GM20000 (cell line): ENCODE measurements at regions not wholly inside any gene's neighbourhood (a gene's known extent, or its start where the extent isn't known, plus 50 kb on each side); places are given as distances from the start of the nearest gene placed in this dataset.

ENCODE experiments used
- DNase-seq: peaks from one replicate; pipeline ENCODE4 v3.0.0; 2012; ENCODE audit warnings: low spot score
- TF ChIP-seq, protein P1 (sequence below): IDR thresholded peaks from 2 replicates; pipeline ENCODE4 v1.5.1; 2012; ENCODE audit warnings: mild to moderate bottlenecking, control low read depth; ENCODE audit errors: extremely low read depth, missing control alignments

DNA sequence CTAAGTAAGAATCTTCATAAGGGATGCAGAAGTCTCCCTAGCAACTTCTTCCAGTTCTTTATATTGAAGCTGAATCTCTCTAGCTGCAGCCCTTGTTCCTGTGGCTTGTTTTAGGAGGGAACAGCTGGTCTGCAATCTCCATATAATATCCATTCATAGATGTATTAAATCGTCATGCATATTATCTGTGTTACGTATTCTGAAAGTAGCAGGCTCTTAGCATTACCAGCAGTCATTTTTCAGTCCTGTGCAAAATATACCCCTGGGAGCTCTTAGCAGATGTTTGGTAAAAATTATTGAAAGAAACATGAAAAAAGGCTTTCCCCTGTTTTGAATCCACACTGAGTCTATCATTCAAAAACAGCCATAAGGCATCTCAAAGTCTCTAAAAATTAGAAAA is 385.3 kb downstream of the IRS1 start:
- DNase-seq: no peak
- TF ChIP-seq, protein P1, sequence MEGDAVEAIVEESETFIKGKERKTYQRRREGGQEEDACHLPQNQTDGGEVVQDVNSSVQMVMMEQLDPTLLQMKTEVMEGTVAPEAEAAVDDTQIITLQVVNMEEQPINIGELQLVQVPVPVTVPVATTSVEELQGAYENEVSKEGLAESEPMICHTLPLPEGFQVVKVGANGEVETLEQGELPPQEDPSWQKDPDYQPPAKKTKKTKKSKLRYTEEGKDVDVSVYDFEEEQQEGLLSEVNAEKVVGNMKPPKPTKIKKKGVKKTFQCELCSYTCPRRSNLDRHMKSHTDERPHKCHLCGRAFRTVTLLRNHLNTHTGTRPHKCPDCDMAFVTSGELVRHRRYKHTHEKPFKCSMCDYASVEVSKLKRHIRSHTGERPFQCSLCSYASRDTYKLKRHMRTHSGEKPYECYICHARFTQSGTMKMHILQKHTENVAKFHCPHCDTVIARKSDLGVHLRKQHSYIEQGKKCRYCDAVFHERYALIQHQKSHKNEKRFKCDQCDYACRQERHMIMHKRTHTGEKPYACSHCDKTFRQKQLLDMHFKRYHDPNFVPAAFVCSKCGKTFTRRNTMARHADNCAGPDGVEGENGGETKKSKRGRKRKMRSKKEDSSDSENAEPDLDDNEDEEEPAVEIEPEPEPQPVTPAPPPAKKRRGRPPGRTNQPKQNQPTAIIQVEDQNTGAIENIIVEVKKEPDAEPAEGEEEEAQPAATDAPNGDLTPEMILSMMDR: no peak

DNA sequence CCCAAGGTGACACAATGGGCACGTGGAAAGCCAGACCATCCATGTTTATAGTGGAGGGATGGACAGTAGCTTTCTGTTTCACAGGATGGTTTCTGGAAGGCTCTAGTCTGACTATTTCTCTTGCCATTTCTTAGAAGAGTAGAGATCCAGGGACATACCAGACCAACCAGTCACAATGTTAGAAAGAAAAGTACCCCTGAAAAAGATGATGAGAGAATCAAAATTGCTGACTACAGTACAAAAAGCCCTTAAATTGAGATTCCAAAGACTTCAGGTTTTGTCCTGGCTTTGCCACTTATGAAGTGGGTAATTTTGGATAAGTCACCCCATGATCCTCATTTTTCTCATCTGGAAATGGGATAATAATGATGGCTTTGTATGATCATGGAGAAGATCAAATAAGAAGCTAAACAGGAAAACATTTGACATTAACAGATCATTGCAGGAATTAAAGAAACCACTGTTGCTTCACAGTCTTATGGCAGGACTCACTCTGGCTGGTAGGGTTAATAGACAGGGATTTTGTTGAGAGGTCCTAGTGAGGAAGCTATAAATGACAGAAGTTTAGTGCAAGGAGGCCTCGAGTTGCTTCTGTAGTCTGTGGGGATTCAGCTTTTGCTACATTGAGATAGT is 386.0 kb downstream of the IRS1 start:
- no peak for DNase-seq
- TF ChIP-seq, protein P1: no peak

DNA sequence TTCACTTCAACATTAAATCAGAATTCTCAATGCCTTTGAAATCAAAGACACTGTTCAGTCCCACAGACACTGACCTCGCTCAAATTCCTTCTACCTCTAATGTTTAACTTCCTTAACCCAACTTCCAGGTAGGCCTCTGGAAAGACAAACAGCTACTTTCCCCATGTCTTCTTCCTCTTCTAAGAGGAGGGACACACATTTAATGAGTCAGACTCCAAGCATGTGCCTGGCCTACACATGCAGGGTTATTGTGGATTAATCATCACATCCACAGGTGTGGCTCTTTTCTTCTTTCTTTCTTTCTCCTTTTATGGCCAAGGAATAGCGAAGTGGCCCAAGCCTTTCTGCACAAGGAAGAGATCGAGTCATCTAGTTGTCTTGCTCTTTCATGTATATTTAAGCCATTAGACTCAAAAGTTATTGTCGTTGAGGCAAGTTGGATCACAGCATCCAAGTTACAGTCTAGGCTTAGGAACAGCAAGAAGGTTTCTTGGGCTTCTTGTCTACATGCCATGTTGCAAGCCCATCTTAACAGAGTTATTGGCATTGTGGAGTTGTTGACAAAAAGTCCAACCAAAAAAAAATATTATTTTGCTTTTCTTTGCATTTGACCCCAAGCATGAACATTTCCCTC is 387.8 kb downstream of the IRS1 start:
- TF ChIP-seq, protein P1: no peak
- DNase-seq: no peak

DNA sequence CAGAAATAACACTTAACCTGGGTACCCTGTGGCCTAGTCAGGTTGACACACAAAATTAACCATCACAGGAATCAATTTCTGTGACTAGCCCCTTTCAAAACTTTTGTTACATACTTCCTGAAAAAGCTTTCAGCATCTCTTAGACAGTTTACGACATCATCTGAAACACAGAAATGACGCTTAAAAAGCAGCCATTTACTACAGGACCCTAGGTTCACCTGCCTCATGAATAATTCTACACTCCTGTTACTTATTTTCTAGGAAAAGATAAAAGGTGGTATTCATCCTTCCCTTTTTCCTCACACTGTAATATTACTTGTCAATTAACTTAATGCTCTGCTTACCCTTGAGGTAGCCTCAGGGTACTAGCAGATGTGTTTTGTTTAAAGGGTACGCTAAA is 388.4 kb downstream of the IRS1 start:
- no peak for DNase-seq
- TF ChIP-seq, protein P1: no peak

DNA sequence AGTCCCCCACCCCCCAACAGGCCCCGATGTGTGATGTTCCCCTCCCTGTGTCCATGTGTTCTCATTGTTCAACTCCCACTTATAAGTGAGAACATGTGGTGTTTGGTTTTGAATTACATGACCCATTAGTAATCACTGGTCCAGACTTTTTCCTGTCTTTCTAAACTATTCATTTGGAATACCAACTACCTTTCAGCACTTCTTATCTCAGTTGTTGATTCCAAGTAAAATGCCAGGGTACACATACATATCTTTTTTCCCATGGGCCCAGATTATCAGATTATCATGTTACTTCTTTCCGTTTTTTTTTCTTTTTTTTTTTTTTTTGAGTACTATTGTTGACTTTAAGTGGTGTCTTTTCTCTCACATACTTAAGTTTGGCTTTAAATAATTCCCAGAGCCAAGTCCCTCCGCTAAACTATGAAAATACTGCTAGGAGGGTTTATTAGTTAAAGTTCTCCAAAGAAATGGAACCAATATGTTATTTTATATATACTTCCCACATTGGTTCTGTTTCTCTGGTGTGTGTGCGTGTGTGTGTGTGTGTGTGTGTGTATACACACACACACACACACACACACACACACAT is 389.3 kb downstream of the IRS1 start:
- DNase-seq: no peak
- TF ChIP-seq, protein P1: no peak

DNA sequence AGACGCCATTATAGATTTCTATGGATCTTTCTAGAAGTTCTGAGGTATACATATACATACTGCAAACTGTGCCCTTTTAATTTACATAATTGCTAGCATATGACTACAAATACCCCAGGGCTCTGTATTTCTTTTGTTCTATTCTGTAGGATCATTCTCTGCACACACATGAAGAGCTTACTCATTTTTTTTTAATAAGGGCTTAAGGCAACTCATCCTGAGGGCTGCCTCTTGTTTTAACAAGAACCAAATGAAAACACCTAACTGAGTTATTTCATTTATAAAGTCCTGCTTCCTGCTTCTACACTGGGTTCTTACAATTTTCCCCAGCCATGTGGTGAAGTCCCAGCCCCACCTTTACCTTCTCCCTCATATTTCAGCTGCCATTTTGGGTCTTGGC is 390.5 kb downstream of the IRS1 start:
- TF ChIP-seq, protein P1: no peak
- no peak for DNase-seq

DNA sequence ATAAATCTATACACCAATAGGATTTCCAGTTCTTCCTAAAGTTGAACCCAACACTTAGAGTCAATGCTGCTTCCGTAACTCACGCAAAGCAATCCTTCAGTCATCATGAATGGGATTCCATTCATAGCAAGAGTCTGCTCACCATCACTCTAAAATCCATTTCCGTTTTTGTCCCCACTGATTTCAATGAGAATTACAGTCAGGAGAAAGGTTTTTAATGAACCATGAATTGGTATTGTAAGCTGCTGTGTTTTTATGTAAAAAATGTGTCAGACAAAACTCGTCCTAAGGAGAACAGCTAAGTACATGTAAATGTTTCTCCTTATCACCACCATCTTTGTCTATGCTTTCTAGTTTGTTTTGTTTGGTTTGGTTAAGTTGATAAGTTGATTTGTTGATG is 391.5 kb downstream of the IRS1 start:
- TF ChIP-seq, protein P1: no peak
- DNase-seq: no peak
